ENCODE measurements at regions not wholly inside any gene's neighbourhood (a gene's known extent, or its start where the extent isn't known, plus 50 kb on each side); places are given as distances from the start of the nearest gene placed in this dataset.

- no TSS peak for BruUV-seq (replicated peaks)
- CTCF ChIA-PET, result no interaction called here
- H3K9me1 ChIP-seq (ENCODE audit: insufficient read depth, low read length), result no peaks in the 10 kb centered on the region
Measured at GRCh38 chr2:2422621-2423020, 91.5 kb upstream of the MYT1L start.

More at GRCh38 chr2:2422621-2423020, 91.5 kb upstream of the MYT1L start:
- no peak overlapping the region for H4K91ac ChIP-seq (ENCODE audit: insufficient read depth, low read depth, low read length)
- H3K4me3 ChIP-seq (ENCODE audit: insufficient read depth, low read depth, low read length), result no peak overlapping the region
- H3K9ac ChIP-seq (ENCODE audit: low read depth, low read length), result no peak overlapping the region
- H3K9me3 ChIP-seq (ENCODE audit: control insufficient read depth, insufficient read depth, low read length), result peaks cover 13% of the 10 kb centered on the region
- intact Hi-C loops (cut with micrococcal nuclease) (no loop called here), dilution Hi-C loops (cut with HindIII; ENCODE audit: low sequenced_read_pairs, unreplicated experiment) (no loop called here), in situ Hi-C loops (cut with MboI; ENCODE audit: low sequenced_read_pairs) (no loop called here)
- H3K27me3 ChIP-seq (ENCODE audit: control insufficient read depth, insufficient read depth, low read length), result no peaks in the 10 kb centered on the region
- no peak overlapping the region for H3K23ac ChIP-seq (ENCODE audit: low read depth, low read length)
- H2AK5ac ChIP-seq (ENCODE audit: low read depth, low read length), result no peak overlapping the region
- H3K18ac ChIP-seq (ENCODE audit: low read depth, low read length), result no peak overlapping the region
- no peak overlapping the region for H2AFZ ChIP-seq (replicated peaks; ENCODE audit: low read length, poor library complexity)
- H3K4me2 ChIP-seq (ENCODE audit: low read depth, low read length), result no peak overlapping the region
- no peak overlapping the region for H3K14ac ChIP-seq (replicated peaks; ENCODE audit: low read depth, low read length)
- H3K79me1 ChIP-seq (ENCODE audit: low read depth in 1 of 2, low read length in 2 of 2), result no peaks in the 10 kb centered on the region
- no peak overlapping the region for H2BK120ac ChIP-seq (ENCODE audit: low read depth, low read length)
- no peak overlapping the region for H3K56ac ChIP-seq (ENCODE audit: extremely low read depth, insufficient read depth, low read length)
- no peak overlapping the region for H4K5ac ChIP-seq (ENCODE audit: low read depth, low read length)
- H3K4me1 ChIP-seq (ENCODE audit: control insufficient read depth, insufficient read depth, low read length), result no peaks in the 10 kb centered on the region
- H3K36me3 ChIP-seq (ENCODE audit: control insufficient read depth, insufficient read depth, low read length), result no peaks in the 10 kb centered on the region
- no peak overlapping the region for H3K27ac ChIP-seq (ENCODE audit: insufficient read depth, low read length)
- no peak overlapping the region for H3K4ac ChIP-seq (ENCODE audit: low read depth, low read length)
- no peak overlapping the region for H2BK15ac ChIP-seq (ENCODE audit: low read depth, low read length)
- POLR2A ChIA-PET (ENCODE audit: unreplicated experiment), result no interaction called here
- WGBS, 2 experiments (ENCODE audit: extremely low coverage in 2 of 2, insufficient read length in 1 of 2), result no CpG with 5 or more reads among the region's 5 CpGs
- DNase-seq (no peak), ATAC-seq (ENCODE audit: low read depth) (no peak)
- H4K20me1 ChIP-seq (ENCODE audit: insufficient read depth, low read length), result no peaks in the 10 kb centered on the region
- H4K8ac ChIP-seq (ENCODE audit: low read depth in 2 of 2, low read length in 2 of 2), result no peak overlapping the region
- TF ChIP-seq CEBPB (IDR thresholded peaks at IDR 0.05; ENCODE audit: low read depth, low read length) (no peak), POLR2A (IDR thresholded peaks at IDR 0.05; ENCODE audit: low read depth, low read length) (no peak), NFE2L2 (IDR thresholded peaks at IDR 0.05; ENCODE audit: low read depth, low read length) (no peak)
- no peak overlapping the region for H2BK20ac ChIP-seq (ENCODE audit: low read depth, low read length)
- no peak overlapping the region for H2BK5ac ChIP-seq (ENCODE audit: low read depth, low read length, poor library complexity, severe bottlenecking)
- H2AK9ac ChIP-seq (replicated peaks; ENCODE audit: low read depth, low read length, poor library complexity), result no peak overlapping the region
